ENCODE measurements at regions not wholly inside any gene's neighbourhood (a gene's known extent, or its start where the extent isn't known, plus 50 kb on each side); places are given as distances from the start of the nearest gene placed in this dataset.

DNA sequence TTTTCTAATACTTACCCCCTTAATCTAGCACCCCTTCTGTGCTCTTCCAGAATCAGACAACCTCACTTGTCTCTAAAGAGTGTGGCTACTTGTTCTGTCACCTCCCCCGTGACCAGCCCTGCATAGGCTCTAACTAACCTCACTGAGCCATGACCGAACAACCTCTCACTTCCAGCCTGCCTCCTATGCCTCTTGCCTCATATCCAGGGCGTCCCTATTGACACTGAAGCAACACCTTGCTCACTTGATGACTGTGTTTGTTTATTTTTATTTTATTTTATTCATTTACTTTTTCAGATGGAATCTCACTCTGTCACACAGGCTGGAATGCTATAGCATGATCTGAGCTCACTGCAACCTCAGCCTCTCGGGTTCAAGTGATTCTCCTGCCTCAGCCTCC is 235.1 kb upstream of the B3GALT2 start:
- no peak for TF ChIP-seq EZH2phosphoT487 (IDR thresholded peaks at IDR 0.05)
- TF ChIP-seq, protein P1, sequence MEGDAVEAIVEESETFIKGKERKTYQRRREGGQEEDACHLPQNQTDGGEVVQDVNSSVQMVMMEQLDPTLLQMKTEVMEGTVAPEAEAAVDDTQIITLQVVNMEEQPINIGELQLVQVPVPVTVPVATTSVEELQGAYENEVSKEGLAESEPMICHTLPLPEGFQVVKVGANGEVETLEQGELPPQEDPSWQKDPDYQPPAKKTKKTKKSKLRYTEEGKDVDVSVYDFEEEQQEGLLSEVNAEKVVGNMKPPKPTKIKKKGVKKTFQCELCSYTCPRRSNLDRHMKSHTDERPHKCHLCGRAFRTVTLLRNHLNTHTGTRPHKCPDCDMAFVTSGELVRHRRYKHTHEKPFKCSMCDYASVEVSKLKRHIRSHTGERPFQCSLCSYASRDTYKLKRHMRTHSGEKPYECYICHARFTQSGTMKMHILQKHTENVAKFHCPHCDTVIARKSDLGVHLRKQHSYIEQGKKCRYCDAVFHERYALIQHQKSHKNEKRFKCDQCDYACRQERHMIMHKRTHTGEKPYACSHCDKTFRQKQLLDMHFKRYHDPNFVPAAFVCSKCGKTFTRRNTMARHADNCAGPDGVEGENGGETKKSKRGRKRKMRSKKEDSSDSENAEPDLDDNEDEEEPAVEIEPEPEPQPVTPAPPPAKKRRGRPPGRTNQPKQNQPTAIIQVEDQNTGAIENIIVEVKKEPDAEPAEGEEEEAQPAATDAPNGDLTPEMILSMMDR (IDR thresholded peaks at IDR 0.05) = no peak

Data from neural progenitor cell (in vitro differentiated cells).